Right renal pelvis (tissue), 4 donors: ENCODE measurements at regions not wholly inside any gene's neighbourhood (a gene's known extent, or its start where the extent isn't known, plus 50 kb on each side); places are given as distances from the start of the nearest gene placed in this dataset.
"Not testable (repeated sequence)": the region's sequence is repeated elsewhere in the genome, so short reads cannot be mapped to it uniquely, and the experiment has no call there.

Experiments used
- DNase-seq, 4 donors: peaks; one replicate each; pipeline ENCODE4 v3.0.0-alpha.2; 2013; ENCODE audit warnings: low read depth in 4 of 4, low spot score in 3 of 4, missing footprints in 1 of 4

DNA sequence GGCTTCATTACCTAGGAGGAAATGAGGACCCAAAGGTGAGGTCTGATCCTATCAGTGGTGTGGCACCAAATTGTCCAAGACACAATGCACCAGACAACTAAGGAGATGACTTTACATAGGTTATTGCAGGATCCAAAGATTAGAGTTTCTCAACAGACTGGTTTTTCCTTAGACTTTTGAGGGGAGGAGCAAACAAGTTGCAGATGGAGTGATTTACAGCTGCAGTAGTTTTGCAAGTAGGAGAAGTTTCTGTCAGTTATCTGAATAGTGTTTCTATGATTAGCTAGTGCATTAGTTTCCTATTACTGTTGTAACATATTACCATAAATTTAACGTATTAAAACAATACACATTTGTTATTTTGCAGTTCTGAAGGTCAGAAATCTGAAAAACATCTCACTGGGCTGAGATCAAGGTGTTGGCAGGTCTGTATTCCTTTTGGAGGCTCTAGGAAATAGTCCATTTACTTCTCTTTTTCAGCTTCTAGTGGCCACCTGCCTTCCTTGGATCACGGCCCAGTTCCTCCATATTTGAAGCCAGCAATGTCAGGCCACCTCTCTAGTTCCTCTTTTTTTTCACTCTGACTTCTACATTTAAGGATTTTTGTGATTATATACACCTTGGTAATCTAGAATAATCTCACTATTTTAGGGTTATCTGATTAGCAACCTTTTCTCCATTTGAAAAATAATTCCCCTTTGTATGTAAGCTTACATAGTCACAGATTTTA, 994.9 kb downstream of the REEP3 start:
- no peak for DNase-seq

DNA sequence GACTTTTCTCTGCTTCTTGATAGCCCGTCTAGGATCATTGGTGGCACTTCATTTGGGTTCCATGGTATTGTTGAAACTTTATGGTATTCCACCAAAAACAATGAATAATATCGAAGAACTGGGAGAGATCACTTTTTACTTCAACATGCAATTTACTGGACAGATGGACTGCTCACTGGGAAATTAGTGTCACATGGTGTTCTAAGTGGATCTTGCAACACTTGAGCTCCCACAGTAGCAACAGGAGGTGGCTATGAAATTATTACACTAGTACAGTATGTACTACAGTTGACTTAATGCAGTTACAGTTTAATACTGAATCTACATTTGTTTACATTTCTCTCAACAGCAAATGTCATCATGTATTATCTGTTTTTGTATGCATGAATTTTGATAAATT, 997.3 kb downstream of the REEP3 start:
- no peak for DNase-seq

DNA sequence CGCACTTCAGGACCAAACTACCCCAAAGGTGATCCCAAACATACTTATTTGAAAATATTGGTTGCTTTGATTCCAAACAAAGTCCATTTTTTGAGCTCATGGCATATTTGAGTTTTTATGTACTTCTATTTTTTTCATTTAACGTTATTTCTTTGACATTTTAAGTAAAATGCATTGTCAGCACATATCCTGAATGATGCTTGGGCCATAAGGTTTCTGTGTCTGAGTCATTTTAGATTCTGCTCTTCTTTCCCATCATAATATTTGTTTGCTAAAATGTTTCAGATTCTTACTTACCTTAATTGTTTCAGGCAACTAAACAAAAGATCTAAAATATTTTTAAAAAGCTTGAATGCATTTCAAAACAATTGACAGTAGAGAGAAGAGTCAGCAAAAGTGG, 998.2 kb downstream of the REEP3 start:
- DNase-seq = no peak

DNA sequence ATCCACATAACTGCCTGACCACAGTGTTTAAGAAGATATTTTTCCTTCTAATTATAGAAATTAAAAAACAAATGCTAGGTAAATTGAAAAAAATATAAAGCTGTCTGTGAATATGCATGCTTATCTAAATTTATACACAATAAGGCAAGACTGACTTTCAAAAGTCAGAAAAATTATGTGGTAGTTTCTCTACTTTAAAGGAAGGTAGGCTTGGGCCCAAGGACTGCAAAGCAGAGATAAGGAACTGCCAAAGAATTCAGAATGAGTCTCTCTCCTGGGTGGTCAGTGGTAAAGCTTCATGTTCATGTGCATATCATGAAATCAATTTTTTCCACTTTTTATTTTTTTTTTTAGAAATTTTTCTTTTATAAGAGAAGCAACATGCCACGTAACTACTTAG, 998.6 kb downstream of the REEP3 start:
- no peak for DNase-seq

DNA sequence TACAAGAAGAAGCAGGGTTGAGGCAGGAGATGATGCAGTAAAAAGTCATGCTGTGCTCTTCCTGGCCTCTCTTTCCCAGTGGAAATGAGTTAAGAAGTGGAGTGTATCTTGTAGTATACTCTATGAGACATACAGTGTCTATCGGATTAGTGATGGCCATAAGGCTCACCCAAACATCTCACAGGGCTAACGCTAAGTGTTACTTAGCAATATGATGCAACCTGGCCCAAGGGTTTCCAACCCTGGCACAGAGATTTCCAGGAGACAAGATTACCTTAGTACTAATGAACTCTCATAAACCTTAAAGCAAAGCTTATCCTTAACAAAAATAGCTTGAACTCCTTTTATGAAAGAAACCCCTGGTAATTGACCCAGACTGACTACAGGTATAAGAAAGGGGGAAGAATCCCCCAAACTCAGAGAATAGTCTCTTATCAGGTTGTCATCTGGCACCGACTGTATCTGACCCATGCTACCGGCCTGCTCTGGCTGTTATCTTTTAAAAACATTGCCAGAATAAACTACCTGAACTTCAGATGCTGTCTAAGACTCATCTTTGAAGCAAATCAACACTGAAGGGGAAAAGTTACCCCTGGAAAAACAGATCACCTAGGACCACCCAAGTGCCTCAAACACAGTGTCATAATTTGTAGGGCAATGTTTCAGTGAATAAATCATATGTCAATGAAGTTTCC, 1002.0 kb downstream of the REEP3 start:
- no peak for DNase-seq

DNA sequence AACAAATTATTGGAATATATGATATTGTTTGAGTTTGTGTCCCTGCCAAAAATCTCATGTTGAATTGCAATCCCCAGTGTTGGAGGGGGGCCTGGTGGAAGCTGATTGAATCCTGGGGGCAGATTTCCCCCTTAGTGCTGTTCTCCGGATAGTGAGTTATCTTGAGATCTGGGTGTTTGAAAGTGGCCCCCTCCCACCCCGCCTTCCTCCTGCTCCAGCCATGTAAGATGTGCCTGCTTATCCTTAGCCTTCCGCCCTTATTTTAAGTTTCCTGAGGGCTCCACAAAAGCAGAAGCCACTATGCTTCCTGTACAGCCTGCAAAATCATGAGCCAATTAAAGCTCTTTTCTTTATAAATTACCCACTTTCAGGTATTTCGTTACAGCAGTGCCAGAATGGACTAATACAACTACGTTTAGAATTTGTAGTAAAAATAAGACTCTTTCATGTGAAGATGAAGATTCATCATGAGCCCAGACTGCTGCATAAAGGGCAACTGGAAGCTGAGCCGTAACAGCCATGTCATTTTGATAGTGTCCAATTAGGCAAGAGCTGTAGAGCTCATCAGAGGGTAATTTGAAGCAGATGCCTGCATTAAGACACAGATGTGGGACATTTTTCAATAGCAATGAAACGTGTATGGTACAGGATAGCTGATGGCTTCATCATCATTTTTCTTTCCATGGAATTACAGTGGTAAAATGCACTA, 1007.2 kb downstream of the REEP3 start:
- no peak for DNase-seq

DNA sequence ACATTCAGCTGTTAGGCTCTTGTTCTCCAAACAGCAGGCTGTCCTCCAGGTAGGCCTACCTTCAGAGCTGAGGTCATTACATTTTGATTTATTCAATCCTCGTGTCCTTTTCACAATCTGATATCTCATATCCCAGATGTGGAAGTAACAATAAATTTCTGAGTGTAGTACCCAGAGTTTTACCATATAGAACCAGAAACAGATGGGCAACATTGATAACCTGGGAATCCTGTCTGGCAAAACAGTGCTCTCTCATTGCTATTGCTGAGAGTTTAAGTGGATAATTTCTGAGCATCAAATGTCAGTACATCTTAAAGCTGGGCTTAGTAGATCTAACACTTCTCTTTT, 1007.8 kb downstream of the REEP3 start:
- DNase-seq = no peak

DNA sequence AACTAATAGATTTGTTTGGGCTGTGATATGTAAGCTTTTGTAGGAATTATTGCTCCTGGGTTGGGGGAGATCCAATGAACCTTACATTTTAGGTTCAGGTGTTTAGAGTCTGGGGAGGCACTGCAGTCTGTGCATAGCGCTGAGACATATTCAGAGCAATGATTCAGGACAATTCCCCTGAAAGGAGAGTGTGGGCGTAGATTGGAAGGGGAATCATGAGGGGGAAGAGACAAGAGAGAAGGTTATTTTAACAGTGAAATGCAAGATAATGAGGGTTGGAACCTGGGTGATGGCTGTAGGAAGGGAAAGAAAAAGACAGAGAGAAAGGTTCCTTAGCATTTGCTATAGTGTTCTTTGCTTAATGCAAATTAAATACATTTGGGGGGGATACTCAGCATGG, 1013.4 kb downstream of the REEP3 start:
- no peak for DNase-seq

DNA sequence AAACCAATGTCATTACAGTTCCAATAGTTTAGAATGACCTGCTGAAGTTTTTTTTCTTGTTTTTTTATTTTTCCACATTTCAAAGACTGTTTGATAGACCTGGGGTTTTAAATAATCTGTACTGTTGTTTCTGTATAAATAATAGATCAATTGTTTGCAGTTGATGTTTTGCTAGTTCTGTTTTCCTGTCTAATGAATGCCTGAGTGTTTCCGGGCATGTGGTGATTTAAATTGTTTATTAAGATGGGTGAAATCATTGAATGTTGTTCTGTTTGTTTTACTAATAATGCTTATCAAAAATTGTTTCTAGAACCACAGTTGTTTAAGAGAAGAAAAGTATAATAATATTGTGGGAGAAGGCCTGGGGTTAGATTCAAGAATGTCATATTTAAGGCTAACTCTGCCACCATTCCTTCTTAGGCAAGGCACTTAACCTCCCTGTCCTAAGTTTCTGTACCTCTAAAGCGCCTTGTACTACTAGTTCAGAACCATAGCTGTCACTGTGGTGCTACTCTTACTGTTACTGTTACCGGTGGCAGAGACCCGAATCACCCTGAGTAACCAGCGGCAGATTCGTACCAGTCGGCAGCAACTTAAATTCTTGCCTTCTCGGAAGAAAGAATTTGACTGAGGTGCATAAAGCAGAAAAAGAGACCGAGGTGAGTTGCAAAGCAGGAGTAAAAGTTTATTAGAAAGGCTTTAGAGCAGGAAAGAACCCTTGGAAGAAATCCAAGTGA, 1014.1 kb downstream of the REEP3 start:
- DNase-seq = no peak

DNA sequence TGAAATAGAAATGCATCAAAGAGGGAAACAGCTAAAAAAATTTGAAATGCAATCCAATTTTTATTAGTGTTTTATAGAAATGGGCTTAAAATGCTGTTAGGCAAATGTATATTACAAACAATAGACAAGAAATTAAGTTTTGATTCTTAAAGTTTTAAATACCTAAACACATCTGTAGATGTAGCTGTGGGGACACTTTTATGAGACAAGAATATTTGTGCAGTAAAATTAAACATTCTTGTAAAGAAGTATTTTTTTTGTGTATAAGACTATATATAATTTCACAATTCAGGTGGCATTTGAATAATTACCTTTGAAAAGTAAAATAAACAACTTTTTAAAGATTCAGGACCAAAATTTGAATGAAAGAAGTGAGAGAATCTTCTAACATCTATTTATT, 1015.9 kb downstream of the REEP3 start:
- DNase-seq = no peak

DNA sequence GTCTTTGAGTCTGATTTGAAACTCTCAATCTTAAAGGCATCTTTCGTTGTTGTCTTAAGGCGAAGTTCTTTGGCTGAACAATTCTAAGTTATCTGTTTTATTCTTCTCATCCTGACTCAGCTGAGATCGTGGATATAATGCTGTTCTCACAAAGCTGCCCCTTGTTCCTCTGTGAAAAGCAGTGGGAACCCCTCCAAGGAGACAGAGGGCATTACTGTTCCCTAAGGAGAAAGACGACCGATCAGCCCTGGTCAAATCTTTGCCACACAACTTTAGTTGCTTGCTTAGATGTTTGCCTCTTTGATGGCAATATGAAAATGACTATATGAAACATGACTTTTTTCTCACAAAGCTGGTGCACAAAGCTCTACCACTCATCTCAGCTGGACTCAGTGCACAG, 1016.7 kb downstream of the REEP3 start:
- no peak for DNase-seq

DNA sequence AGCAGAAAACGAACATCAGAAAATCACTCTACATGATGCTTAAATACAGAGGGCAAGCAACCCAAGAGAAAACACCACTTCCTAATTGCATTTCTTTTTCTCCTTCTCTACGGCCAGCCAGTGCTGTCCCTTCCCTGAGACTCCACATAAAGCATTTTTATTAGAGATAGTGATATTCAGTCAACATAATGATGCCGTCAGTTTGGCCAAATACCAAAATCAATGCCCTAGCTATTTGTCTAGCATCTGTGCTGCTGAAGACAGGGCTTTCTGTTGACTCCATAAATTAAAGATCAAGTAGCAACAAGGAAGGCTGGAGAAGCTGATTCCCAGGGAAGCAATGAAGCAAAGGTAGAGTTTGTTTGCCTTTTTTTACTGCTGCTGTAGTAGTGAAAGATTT, 1024.9 kb downstream of the REEP3 start:
- no peak for DNase-seq

DNA sequence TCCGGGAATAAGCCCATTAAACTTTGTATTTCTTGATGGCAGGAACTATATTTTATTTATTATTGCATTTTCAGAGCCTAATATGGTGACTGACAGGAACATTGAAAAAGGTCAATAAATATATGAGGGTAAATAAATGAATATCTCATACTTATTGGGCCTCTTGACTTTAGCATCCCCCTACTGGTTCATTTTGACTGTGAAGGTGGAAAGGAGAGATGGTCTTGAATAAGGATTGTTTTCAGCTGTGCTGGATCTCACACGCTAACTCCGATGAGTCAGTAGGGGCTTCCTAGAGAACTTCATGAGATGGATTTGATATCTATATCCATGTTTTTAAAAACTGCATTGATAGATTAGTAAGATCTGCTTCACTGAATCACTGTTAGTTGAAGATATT, 1026.0 kb downstream of the REEP3 start:
- DNase-seq = no peak

DNA sequence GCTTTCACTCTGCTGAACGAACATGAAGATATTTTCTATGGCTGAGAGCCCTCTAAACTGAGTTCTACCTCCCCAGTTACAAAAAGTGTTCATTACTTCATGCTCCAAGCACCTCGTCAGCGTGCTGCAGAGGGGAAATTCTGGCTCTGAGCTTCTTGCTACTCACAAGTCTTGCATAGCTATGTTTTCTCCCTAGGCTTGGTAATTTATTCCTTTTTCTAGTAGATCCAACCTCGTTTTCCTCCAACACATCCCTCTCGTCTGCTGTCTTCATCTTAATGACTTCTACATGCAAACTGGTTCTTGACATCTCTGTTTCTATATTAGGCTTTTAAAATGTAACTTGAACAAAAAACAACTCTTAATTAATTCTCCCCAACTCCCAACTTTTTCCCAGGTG, 1034.5 kb downstream of the REEP3 start:
- no peak for DNase-seq

DNA sequence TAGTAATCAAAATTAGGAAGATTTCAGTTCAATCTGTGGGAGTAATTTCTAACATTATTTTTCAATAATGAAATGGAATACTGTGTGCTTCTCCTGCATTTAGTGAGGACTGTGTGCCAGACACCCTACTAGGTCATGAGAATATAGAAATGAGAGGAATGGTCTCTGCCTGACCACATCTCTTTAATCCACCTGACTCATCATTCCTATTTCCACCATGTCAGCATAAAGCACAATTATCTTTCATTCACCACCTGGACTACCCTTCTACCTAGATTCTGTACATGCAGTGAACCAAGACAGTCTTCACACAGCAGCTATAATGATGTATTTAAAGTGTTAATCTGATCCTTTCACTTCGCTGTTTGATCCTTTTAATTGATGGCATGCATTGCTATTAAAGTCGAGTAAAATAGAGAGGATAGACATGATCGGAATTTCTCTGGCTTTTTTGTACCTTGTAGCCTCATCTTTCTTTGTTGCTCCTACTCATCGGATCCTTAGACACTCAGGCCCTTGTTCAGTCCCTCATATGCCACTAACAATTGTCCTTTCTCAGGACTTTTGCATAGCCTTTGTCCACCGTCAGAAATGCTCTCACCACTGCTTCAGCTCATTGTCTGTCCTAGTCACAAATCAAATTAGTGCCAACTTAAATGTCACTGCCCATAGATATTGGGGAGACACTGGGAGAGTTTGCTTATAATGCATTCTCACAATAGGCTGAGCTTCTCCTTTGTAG, 1037.1 kb downstream of the REEP3 start:
- DNase-seq = no peak

DNA sequence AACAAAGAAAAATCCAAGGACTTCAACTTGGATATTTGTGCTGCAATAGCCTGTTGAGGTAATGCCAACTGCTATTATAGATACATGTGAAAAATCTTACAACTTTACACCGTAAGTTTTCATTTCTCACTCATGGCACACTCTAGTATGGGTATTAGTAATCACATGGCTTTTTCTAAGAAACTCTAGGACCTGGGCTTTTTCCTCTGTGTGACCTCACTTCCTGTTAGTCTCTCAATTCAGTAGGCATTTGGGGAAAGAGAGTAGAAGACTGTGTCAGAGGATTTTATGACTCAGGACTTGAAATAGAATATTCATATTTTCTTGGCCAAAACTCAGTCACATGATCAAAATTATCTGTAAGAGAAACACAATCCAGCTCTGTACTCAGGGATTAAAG, 1049.9 kb downstream of the REEP3 start:
- no peak for DNase-seq

DNA sequence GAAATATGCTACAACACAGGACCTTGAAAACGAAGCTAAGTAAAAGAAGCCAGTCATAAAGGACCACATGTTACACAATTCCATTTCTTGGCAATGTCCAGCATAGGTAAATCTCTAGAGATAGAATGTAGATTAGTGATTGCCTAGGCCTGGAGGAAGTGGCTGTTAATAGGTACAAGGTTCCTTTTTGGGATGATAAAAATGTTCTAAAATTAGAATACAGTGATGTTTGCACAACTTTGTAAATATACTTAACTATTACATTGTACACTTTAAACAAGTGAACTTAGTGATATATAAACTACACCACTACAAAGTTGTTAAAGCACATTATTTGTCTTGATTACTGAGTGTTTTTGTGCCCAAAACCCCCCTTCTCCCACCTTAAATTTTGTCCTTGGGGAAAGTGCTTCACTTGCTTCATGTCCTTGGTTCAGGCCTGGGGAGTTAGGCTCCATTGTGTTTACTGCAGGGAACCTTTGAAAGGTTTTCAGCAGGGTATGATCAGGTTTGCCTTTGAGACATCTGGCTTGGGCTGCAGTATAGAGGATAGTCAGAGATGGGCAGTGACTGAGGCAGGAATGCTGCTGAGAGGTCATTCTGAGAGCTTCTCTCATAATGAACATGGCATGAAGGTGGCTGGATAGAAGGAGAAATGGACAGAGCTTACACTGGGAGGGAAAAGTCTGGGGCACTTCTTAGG, 1052.6 kb downstream of the REEP3 start:
- no peak for DNase-seq

DNA sequence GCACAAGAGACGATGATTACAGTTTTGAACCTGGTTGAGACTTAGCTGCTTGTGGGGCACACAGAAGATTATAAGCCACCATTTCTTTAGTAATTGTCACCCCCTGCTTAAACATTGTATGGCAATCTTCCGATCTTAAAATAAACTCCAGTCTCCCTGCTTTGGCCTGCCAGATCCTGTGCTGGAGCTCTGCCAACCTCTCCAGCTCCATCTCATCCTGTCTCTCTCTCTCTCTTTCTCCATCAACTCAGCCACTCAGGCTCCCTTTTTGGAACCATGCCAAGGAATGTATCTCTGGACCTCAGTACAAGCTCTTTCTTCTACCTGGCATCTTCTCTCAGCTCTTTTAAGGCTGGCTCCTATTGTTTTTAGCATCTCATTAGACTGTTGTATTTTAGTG, 1053.2 kb downstream of the REEP3 start:
- no peak for DNase-seq

DNA sequence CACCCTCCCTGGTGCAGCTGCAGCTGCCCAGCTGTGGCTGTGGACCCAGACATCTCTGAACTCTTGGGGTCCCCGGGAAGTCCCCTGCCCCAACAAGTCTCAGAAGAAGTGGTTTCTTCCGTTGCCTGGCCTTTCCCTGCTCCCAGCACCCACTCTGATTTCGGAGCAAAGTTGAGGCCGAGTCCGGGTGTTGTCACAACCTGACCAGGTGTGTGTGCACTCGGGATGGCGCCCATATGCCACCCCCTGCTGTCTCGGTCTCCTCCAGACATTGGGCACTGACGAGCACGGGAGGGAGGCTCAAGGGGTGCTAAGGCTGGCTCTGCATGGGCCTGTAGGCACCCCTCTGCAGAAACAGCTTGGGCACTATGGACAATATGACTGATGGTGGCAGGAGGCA, 1055.3 kb downstream of the REEP3 start:
- no peak for DNase-seq

DNA sequence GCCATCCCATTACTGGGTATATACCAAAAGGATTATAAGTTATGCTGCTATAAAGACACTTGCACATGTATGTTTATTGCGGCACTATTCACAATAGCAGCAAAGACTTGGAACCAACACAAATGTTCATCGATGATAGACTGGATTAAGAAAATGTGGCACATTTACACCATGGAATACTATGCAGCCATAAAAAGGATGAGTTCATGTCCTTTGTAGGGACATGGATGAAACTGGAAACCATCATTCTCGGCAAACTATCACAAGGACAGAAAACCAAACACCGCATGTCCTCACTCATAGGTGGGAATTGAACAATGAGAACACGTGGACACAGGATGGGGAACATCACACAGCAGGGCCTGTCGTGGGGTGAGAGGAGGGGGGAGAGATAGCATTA, 1057.6 kb downstream of the REEP3 start:
- not testable (repeated sequence) for DNase-seq
